K562 (cell line): ENCODE measurements at regions not wholly inside any gene's neighbourhood (a gene's known extent, or its start where the extent isn't known, plus 50 kb on each side); places are given as distances from the start of the nearest gene placed in this dataset.

Experiments used
- ATAC-seq: fragments of 200-7000 bp; cut with Tn5 transposase; 3 replicates; pipeline ENCODE4 v1.9.1; 2020; ENCODE audit warnings: moderate library complexity
- BruUV-seq: library from RNA; stranded (reverse); fragments of 400-500 nt; replicated peaks from 2 replicates; lab custom pipeline; 2021; lab: Mats Ljungman, UMichigan
- CTCF ChIA-PET: fragments of 300-600 bp; formaldehyde crosslinking; extraction: SDS; loops from one replicate; lab custom pipeline; 2021; ENCODE audit warnings: low intra/inter-chr PET ratio; lab: Yijun Ruan, JAX
- POLR2A ChIA-PET: fragments of 300-600, 350-650 bp; sonication (Branson Sonifier 250); formaldehyde crosslinking; extraction: SDS; loops from one replicate; lab custom pipeline; 2021; ENCODE audit warnings: antibody characterized with exemption, inconsistent platforms; lab: Yijun Ruan, JAX
- DNase-seq, 4 experiments: peaks; one replicate each; pipeline versions ENCODE4 v3.0.0 to v3.0.0-alpha.2; 2011 to 2018; ENCODE audit warnings: low spot score in 3 of 4, mixed read lengths in 3 of 4; ENCODE audit errors: extremely low read depth in 1 of 4
- FAIRE-seq: peaks from 2 replicates; lab custom pipeline; 2011; peaks lifted over from hg19 to GRCh38; lab: Jason Lieb, UNC
- H2AFZ ChIP-seq: 2 replicates; pipeline ENCODE4 v1.6.0; 2011; ENCODE audit warnings: low read depth, low read length, control low read depth, inconsistent platforms
- H3K27ac ChIP-seq: fragments of 200-600 bp; 3 replicates; pipeline ENCODE4 v1.8.0; 2011; ENCODE audit warnings: low read depth, mild to moderate bottlenecking, control low read depth, inconsistent platforms, low read length, moderate library complexity, mixed read lengths; ENCODE audit errors: extremely low read depth
- H3K27me3 ChIP-seq, 2 experiments: fragments of 300-600 bp in 1 of 2; 2 replicates in 1 of 2; 3 replicates in 1 of 2; pipeline versions ENCODE4 v1.6.0 to v1.8.0; 2011; ENCODE audit warnings: inconsistent platforms in 2 of 2, low read length in 2 of 2, mild to moderate bottlenecking in 1 of 2, mixed read lengths in 1 of 2, moderate library complexity in 1 of 2; ENCODE audit not compliant: control insufficient read depth in 2 of 2, insufficient read depth in 2 of 2
- H3K36me3 ChIP-seq: fragments of 300-600 bp; 3 replicates; pipeline ENCODE4 v1.8.0; 2011; ENCODE audit warnings: mild to moderate bottlenecking, low read length, inconsistent platforms; ENCODE audit not compliant: control insufficient read depth, insufficient read depth
- H3K4me1 ChIP-seq, 2 experiments: fragments of 200-600 bp in 1 of 2; replicated peaks in 1 of 2; 2 replicates in 1 of 2; 3 replicates in 1 of 2; pipeline versions ENCODE4 v1.5.1 to v1.8.0; 2011; ENCODE audit warnings: inconsistent platforms in 2 of 2, low read length in 2 of 2, mild to moderate bottlenecking in 1 of 2, mixed read lengths in 1 of 2, moderate library complexity in 1 of 2; ENCODE audit not compliant: control insufficient read depth in 2 of 2, insufficient read depth in 2 of 2
- H3K4me2 ChIP-seq: 2 replicates; pipeline ENCODE4 v1.6.1; 2011; ENCODE audit warnings: low read length, control low read depth, inconsistent platforms, mixed read lengths; ENCODE audit not compliant: insufficient read depth
- H3K4me3 ChIP-seq: fragments of 200-600 bp; sonication (generic), shearing (Covaris generic); 2 replicates; pipeline ENCODE4 v1.5.1; 2016; ENCODE audit warnings: control low read depth, inconsistent platforms
- H3K79me2 ChIP-seq: fragments of 200-600 bp; 3 replicates; pipeline ENCODE4 v1.8.0; 2011; ENCODE audit warnings: low read length, inconsistent platforms; ENCODE audit not compliant: control insufficient read depth, insufficient read depth
- H3K9ac ChIP-seq, 2 experiments: 2 replicates each; pipeline versions ENCODE4 v1.6.0 to v1.6.1; 2011; ENCODE audit warnings: low read depth in 2 of 2, low read length in 2 of 2, control low read depth in 1 of 2, inconsistent platforms in 1 of 2, mild to moderate bottlenecking in 1 of 2, mixed read lengths in 1 of 2; ENCODE audit not compliant: insufficient read depth in 1 of 2
- H3K9me1 ChIP-seq: one replicate; pipeline ENCODE4 v1.6.0; 2011; ENCODE audit warnings: inconsistent platforms, mild to moderate bottlenecking, low read length, moderate library complexity; ENCODE audit not compliant: control insufficient read depth, insufficient read depth
- H3K9me3 ChIP-seq: replicated peaks from 2 replicates; pipeline ENCODE4 v1.5.1; 2011; ENCODE audit warnings: low read depth, low read length, inconsistent platforms; ENCODE audit not compliant: control insufficient read depth, insufficient read depth
- H4K20me1 ChIP-seq: replicated peaks from 2 replicates; pipeline ENCODE4 v1.6.1; 2011; ENCODE audit warnings: low read length, inconsistent platforms, mixed read lengths; ENCODE audit not compliant: control insufficient read depth, insufficient read depth
- BDP1 ChIP-seq: IDR thresholded peaks from 3 replicates; pipeline ENCODE4 v1.6.1; 2011; ENCODE audit not compliant: insufficient read length, insufficient read depth
- CBFA2T3 ChIP-seq: fragments of 450-650 bp; IDR thresholded peaks from 2 replicates; pipeline ENCODE4 v1.6.1; 2017
- CBX1 ChIP-seq: sonication (generic); IDR thresholded peaks from 2 replicates; pipeline ENCODE4 v1.6.1; 2016; ENCODE audit warnings: antibody characterized with exemption, low read depth, mild to moderate bottlenecking
- DMBX1 ChIP-seq: fragments of 250-450 bp; sonication (Bioruptor Pico); IDR thresholded peaks from 2 replicates; pipeline ENCODE4 v1.8.0; 2022; ENCODE audit warnings: inconsistent platforms, mild to moderate bottlenecking, moderate library complexity, borderline replicate concordance
- ETS2 ChIP-seq: IDR thresholded peaks from 2 replicates; pipeline ENCODE4 v1.6.1; 2016; ENCODE audit warnings: borderline replicate concordance, missing genetic modification characterization, mild to moderate bottlenecking, moderate library complexity, missing compliant biosample characterization; ENCODE audit not compliant: poor library complexity, severe bottlenecking
- FOXA3 ChIP-seq, 2 experiments: fragments of 450-650 bp in 1 of 2; sonication (generic) in 1 of 2; formaldehyde crosslinking; IDR thresholded peaks in 1 of 2; conservative IDR thresholded peaks in 1 of 2; 2 replicates each; pipeline versions ENCODE4 v1.4.0 to v1.8.0; 2020 to 2022; ENCODE audit warnings: mild to moderate bottlenecking in 2 of 2, missing genetic modification reagents in 1 of 2
- MEIS2 ChIP-seq: fragments of 450-650 bp; IDR thresholded peaks from 2 replicates; pipeline ENCODE4 v1.6.1; 2014; ENCODE audit warnings: mild to moderate bottlenecking; ENCODE audit not compliant: partially characterized antibody
- MYC ChIP-seq, 2 experiments: fragments of 250-450 bp in 1 of 2; sonication (Bioruptor Pico) in 1 of 2; IDR thresholded peaks; 2 replicates each; pipeline versions ENCODE4 v1.5.1 to v1.6.1; 2012 to 2021; ENCODE audit warnings: low read depth in 2 of 2, borderline replicate concordance in 1 of 2, improper control_type of control experiment in 1 of 2, low read length in 1 of 2, mild to moderate bottlenecking in 1 of 2, moderate library complexity in 1 of 2
- PHF20 ChIP-seq: fragments of 450-650 bp; IDR thresholded peaks from 2 replicates; pipeline ENCODE4 v1.6.1; 2018; ENCODE audit not compliant: partially characterized antibody
- RBBP5 ChIP-seq: fragments of 200-600 bp; sonication (generic); IDR thresholded peaks from 2 replicates; pipeline ENCODE4 v1.6.1; 2012; ENCODE audit warnings: borderline replicate concordance, mild to moderate bottlenecking, low read length, control low read depth, inconsistent platforms; ENCODE audit not compliant: insufficient read depth, poor library complexity, severe bottlenecking
- SMARCE1 ChIP-seq: fragments of 450-650 bp; IDR thresholded peaks from 2 replicates; pipeline ENCODE4 v1.7.1; 2016; ENCODE audit warnings: mild to moderate bottlenecking
- XRCC5 ChIP-seq: fragments of 200-400 bp; formaldehyde crosslinking; IDR thresholded peaks from 2 replicates; pipeline ENCODE4 v1.6.1; 2017; ENCODE audit warnings: low read depth, mild to moderate bottlenecking, low read length
- ZBTB5 ChIP-seq: fragments of 450-650 bp; IDR thresholded peaks from 2 replicates; pipeline ENCODE4 v1.6.1; 2017; ENCODE audit warnings: antibody characterized with exemption
- ZNF184 ChIP-seq: sonication (generic); formaldehyde crosslinking; IDR thresholded peaks from 2 replicates; pipeline ENCODE4 v1.5.0; 2020; ENCODE audit warnings: missing genetic modification reagents
- ZNF766 ChIP-seq: fragments of 200-800 bp; sonication (Bioruptor generic); conservative IDR thresholded peaks from 2 replicates; pipeline ENCODE4 v1.6.1; 2016; ENCODE audit warnings: missing genetic modification characterization, missing compliant biosample characterization
- WGBS: fragments of 100-300 bp; shearing (Covaris generic); methylation state at CpG from one replicate; pipeline ENCODE4 v1.1.6; 2016; ENCODE audit warnings: low coverage, mixed read lengths; ENCODE audit not compliant: insufficient coverage; ENCODE audit errors: missing lambda C conversion rate; 5-methylcytosine and 5-hydroxymethylcytosine counted together
- in situ Hi-C: fragments of 300-500 bp; cut with MboI; formaldehyde crosslinking; loops from 4 replicates; pipeline ENCODE4 v1.15.0; 2018; ENCODE audit warnings: inconsistent platforms, mixed read lengths
- intact Hi-C: fragments of 100-400 bp; cut with micrococcal nuclease; formaldehyde crosslinking; loops from 2 replicates; pipeline ENCODE4 v1.14.2; 2022
- TF ChIP-seq, protein P1 (sequence below): IDR thresholded peaks from 2 replicates; pipeline ENCODE4 v1.6.1; 2016; ENCODE audit warnings: missing genetic modification characterization, missing compliant biosample characterization

DNA sequence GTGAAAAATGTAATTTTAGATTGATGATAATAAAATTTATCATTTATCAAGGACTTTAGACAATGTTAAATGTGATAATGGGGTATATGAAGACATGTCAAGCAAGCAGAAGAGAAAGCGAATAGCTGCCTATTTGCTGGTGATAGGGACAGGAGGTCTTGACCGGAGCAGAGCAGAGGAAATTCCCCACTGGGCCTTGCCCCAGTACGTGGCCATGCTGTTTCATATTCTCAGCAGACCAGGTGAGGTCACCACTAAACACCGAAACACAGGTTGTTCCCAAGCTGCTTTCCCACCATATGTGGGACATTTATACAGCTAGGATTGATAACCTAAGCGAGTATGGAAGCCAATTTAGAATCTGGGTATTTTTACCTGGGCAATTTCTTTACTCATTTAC is 1629.6 kb downstream of the FAM181B start:
- H3K9me1 ChIP-seq, result no peaks in the 10 kb centered on the region
- WGBS, result 1% methylated on average over 5 of the region's 5 CpGs
- no peaks in the 10 kb centered on the region for H3K9me3 ChIP-seq
- H3K4me2 ChIP-seq, result no peak overlapping the region
- ATAC-seq, result no peak
- H2AFZ ChIP-seq, result no peak overlapping the region
- TF ChIP-seq, protein P1, sequence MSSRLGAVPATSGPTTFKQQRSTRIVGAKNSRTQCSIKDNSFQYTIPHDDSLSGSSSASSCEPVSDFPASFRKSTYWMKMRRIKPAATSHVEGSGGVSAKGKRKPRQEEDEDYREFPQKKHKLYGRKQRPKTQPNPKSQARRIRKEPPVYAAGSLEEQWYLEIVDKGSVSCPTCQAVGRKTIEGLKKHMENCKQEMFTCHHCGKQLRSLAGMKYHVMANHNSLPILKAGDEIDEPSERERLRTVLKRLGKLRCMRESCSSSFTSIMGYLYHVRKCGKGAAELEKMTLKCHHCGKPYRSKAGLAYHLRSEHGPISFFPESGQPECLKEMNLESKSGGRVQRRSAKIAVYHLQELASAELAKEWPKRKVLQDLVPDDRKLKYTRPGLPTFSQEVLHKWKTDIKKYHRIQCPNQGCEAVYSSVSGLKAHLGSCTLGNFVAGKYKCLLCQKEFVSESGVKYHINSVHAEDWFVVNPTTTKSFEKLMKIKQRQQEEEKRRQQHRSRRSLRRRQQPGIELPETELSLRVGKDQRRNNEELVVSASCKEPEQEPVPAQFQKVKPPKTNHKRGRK (tag), result no peak
- TF ChIP-seq CBFA2T3, result no peak
- TF ChIP-seq MYC (IDR thresholded peaks at IDR 0.05; ENCODE audit: low read depth, low read length), result no peak
- no peak for TF ChIP-seq MYC (CRISPR knock-in tag; IDR thresholded peaks at IDR 0.05; ENCODE audit: borderline replicate concordance, low read depth)
- TF ChIP-seq BDP1, result no peak
- no peak for TF ChIP-seq CBX1
- no peak for TF ChIP-seq ETS2 (tag)
- TF ChIP-seq MEIS2, result no peak
- no peak for TF ChIP-seq SMARCE1
- no peak for TF ChIP-seq PHF20
- no peak for TF ChIP-seq RBBP5
- TF ChIP-seq XRCC5, result no peak
- no peak for TF ChIP-seq ZNF184
- TF ChIP-seq ZNF766 (CRISPR knock-in tag), result no peak
- no peak for TF ChIP-seq ZBTB5
- TF ChIP-seq FOXA3 (CRISPR knock-in tag; conservative IDR thresholded peaks at IDR 0.05 in 1 of 2, IDR thresholded peaks at IDR 0.05 in 1 of 2), result no peak
- no peak for TF ChIP-seq DMBX1 (CRISPR knock-in tag)
- ChIA-PET POLR2A (no interaction called here), CTCF (no interaction called here)
- BruUV-seq, result no TSS peak
- intact Hi-C loops, result no loop called here
- no peak overlapping the region for H3K9ac ChIP-seq
- H3K4me3 ChIP-seq, result no peak overlapping the region
- H3K79me2 ChIP-seq, result no peaks in the 10 kb centered on the region
- H3K4me1 ChIP-seq, result no peaks in the 10 kb centered on the region
- in situ Hi-C loops, result no loop called here
- DNase-seq, result no peak
- H3K27ac ChIP-seq, result no peak overlapping the region
- H3K36me3 ChIP-seq, result no peaks in the 10 kb centered on the region
- FAIRE-seq, result no peak
- H4K20me1 ChIP-seq, result no peaks in the 10 kb centered on the region
- H3K27me3 ChIP-seq, result no peaks in the 10 kb centered on the region
